Adrenal gland (tissue), 9 donors: ENCODE measurements at regions not wholly inside any gene's neighbourhood (a gene's known extent, or its start where the extent isn't known, plus 50 kb on each side); places are given as distances from the start of the nearest gene placed in this dataset.
"Not testable (repeated sequence)": the region's sequence is repeated elsewhere in the genome, so short reads cannot be mapped to it uniquely, and the experiment has no call there.

Experiments
- DNase-seq, 7 donors: peaks; one replicate each; pipeline ENCODE4 v3.0.0-alpha.2; 2019 to 2020
- H3K27ac ChIP-seq, 5 donors: fragments of 200-600 bp; sonication (generic) in 4 of 5; 1 replicate in 3 of 5; 2 replicates in 2 of 5; pipeline versions ENCODE4 v1.5.1 to v1.8.0; 2016 to 2020; ENCODE audit warnings: mild to moderate bottlenecking in 1 of 5
- H3K27me3 ChIP-seq: fragments of 200-600 bp; 2 replicates; pipeline ENCODE4 v1.8.0; 2021
- H3K36me3 ChIP-seq, 2 donors: fragments of 200-600 bp; replicated peaks in 1 of 2; 1 replicate in 1 of 2; 2 replicates in 1 of 2; pipeline versions ENCODE4 v1.5.1 to v1.8.0; 2018 to 2022
- H3K4me1 ChIP-seq, 2 donors: fragments of 200-600 bp; replicated peaks in 1 of 2; 1 replicate in 1 of 2; 2 replicates in 1 of 2; pipeline versions ENCODE4 v1.5.1 to v1.8.0; 2018 to 2021
- H3K4me3 ChIP-seq, 4 donors: fragments of 200-600 bp; sonication (generic) in 3 of 4; one replicate each; pipeline ENCODE4 v1.5.1; 2016 to 2018
- H3K9me3 ChIP-seq, 3 donors: fragments of 200-600 bp; sonication (generic) in 1 of 3; replicated peaks in 1 of 3; 1 replicate in 2 of 3; 2 replicates in 1 of 3; pipeline versions ENCODE4 v1.5.1 to v1.8.0; 2016 to 2021
- POLR2A ChIP-seq, 2 donors: fragments of 450-650 bp; IDR thresholded peaks; one replicate each; pipeline ENCODE4 v1.6.1; 2017; ENCODE audit warnings: antibody characterized with exemption in 2 of 2, mild to moderate bottlenecking in 2 of 2, moderate library complexity in 1 of 2
- WGBS, 4 donors: extraction: QIAGEN DNeasy Blood & Tissue Kit in 2 of 4; methylation state at CpG; one replicate each; pipeline versions ENCODE4 v1.1.5 to v1.1.7; 2013 to 2017; 5-methylcytosine and 5-hydroxymethylcytosine counted together
- intact Hi-C, 2 donors: fragments of 100-400 bp; cut with DNase I; formaldehyde crosslinking; loops; one replicate each; pipeline versions ENCODE4 v1.14.1 to v1.15.0; 2022 to 2023
- small RNA-seq, 2 donors: library from RNA; depleted of rRNA; stranded (forward); fragments of <200 nt; gene quantifications; one replicate each; pipeline ENCODE3, GENCODE V24; 2016
- TF ChIP-seq, protein P1 (sequence below), 6 experiments: fragments of 450-650 bp in 4 of 6; fragments of 200-600 bp in 2 of 6; sonication (generic) in 1 of 6; IDR thresholded peaks; 1 replicate in 5 of 6; 2 replicates in 1 of 6; pipeline versions ENCODE4 v1.5.1 to v1.8.0; 2016 to 2021; ENCODE audit warnings: antibody characterized with exemption in 6 of 6, mild to moderate bottlenecking in 2 of 6, moderate library complexity in 1 of 6
- donor health status: healthy with polysubstance abuse.
- donor health status: Bipolar disorder and iron deficiency.
- donor health status: DM: yes; HTN: yes; CAD: no.
- donor health status: DM: no; HTN: no; CAD: no.
- donor health status: DM: no; HTN: no; CAD: no.

DNA sequence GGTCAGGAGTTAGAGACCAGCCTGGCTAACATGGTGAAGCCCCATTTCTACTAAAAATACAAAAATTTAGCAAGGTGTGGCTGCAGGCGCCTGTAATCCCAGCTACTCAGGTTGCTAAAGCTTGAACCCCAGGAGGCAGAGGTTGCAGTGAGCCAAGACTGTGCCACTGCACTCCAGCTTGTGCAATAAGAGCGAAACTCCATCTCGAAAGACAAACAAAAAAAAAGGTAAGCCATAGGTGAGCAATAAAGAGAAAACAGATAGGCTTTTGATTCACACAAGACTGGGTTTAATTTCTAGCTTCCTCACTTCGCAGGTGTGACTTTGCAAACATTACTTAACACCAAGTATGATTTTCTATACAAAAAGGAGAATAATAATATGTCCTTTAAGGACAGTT lies 72.3 kb upstream of the ACBD5 start:
- no peak for DNase-seq
- TF ChIP-seq, protein P1, sequence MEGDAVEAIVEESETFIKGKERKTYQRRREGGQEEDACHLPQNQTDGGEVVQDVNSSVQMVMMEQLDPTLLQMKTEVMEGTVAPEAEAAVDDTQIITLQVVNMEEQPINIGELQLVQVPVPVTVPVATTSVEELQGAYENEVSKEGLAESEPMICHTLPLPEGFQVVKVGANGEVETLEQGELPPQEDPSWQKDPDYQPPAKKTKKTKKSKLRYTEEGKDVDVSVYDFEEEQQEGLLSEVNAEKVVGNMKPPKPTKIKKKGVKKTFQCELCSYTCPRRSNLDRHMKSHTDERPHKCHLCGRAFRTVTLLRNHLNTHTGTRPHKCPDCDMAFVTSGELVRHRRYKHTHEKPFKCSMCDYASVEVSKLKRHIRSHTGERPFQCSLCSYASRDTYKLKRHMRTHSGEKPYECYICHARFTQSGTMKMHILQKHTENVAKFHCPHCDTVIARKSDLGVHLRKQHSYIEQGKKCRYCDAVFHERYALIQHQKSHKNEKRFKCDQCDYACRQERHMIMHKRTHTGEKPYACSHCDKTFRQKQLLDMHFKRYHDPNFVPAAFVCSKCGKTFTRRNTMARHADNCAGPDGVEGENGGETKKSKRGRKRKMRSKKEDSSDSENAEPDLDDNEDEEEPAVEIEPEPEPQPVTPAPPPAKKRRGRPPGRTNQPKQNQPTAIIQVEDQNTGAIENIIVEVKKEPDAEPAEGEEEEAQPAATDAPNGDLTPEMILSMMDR (IDR thresholded peaks at IDR 0.05): no peak
- no peak for TF ChIP-seq POLR2A (IDR thresholded peaks at IDR 0.05)
- Histone ChIP-seq H3K9me3 (no peaks in the 10 kb centered on the region), H3K27me3 (no peaks in the 10 kb centered on the region), H3K4me1 (no peaks in the 10 kb centered on the region), H3K27ac (no peak overlapping the region), H3K4me3 (no peak overlapping the region), H3K36me3 (no peaks in the 10 kb centered on the region)
- intact Hi-C loops: no loop called here
- 81 to 88% (median 85%) methylated on average over 4 of the region's 4 CpGs for WGBS, 4 donors

DNA sequence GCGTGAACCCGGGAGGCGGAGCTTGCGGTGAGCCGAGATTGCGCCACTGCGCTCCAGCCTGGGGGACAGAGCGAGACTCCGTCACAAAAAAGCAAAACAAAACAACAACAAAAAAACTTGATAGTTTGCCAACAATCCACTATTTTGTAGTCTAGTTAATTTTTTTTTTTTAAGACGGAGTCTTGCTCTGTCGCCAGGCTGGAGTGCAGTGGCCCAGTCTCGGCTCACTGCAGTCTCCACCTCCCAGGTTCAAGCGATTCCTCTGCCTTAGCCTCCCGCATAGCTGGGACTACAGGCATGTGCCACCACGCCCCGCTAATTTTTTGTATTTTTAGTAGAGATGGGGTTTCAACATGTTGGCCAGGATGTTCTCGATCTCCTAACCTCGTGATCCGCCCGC lies 71.2 kb upstream of the ACBD5 start:
- H3K27ac ChIP-seq, H3K27me3 ChIP-seq, H3K4me1 ChIP-seq, DNase-seq, H3K36me3 ChIP-seq, H3K9me3 ChIP-seq, H3K4me3 ChIP-seq, intact Hi-C loops: not testable (repeated sequence)
- 92 to 98% (median 95%) methylated on average over 20 of the region's 20 CpGs for WGBS, 4 donors

DNA sequence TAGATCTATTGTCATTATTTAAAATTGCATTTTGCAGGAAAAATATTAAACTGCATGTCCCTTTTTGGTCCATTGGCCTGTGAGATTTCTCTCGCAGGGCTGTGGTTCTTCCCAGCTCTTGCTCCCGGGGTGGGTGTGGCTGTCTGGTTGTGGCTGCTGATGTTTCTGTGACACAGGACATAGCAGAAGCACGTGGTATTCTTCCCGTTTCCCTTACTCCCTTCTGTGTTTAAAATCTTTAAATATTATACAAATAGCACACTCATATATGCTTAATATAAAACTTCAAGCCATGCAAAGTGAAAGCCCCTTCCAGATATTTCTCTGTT lies 57.9 kb upstream of the ACBD5 start:
- H3K36me3 ChIP-seq, H3K9me3 ChIP-seq, H3K27me3 ChIP-seq, H3K4me3 ChIP-seq, intact Hi-C loops, H3K27ac ChIP-seq, H3K4me1 ChIP-seq: not testable (repeated sequence)
- WGBS, 4 donors: 61 to 85% (median 63%) methylated on average over 4 of the region's 4 CpGs
- peak in 2 of 7 donors; percentile 25 to 44 for DNase-seq

DNA sequence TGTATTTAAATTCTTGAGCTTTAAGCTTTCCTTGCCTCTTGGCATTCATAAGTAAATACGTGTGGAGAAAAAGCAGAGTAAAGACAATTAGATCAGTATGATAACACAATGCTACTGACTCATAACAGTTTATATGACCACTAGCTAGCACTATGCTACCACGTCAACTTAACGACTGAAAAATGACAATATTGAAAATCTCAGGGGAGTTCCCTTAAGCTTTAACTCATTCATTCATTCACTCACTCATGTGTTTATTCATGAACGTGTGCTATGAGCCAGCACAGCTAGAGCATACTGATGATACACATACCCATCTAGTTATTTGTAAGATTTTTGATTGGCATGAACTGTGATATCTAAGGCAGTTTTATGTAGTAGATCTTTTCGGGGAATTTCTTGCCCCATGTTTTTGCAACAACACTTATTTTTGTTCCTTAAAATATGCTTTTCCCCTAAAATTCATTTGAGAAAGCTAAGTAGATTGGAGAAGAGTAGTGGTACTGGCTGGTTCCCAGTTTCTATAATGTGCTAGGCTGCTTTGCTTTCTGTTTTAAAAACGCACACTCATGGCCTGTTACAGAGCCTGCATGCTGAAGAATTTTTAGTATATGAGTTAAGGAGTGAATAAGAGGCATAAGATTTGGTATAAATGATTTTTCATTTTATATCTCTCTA lies 57.4 kb upstream of the ACBD5 start:
- H3K27ac ChIP-seq: no peak overlapping the region
- H3K4me3 ChIP-seq: no peak overlapping the region
- no peak for TF ChIP-seq POLR2A (IDR thresholded peaks at IDR 0.05)
- TF ChIP-seq, protein P1 (IDR thresholded peaks at IDR 0.05): no peak
- intact Hi-C loops: no loop called here
- WGBS, 4 donors: 66 to 76% (median 69%) methylated on average over 6 of the region's 6 CpGs
- H3K4me1 ChIP-seq: no peaks in the 10 kb centered on the region
- H3K27me3 ChIP-seq: no peaks in the 10 kb centered on the region
- no peak for DNase-seq
- H3K36me3 ChIP-seq: no peaks in the 10 kb centered on the region
- H3K9me3 ChIP-seq: no peaks in the 10 kb centered on the region

DNA sequence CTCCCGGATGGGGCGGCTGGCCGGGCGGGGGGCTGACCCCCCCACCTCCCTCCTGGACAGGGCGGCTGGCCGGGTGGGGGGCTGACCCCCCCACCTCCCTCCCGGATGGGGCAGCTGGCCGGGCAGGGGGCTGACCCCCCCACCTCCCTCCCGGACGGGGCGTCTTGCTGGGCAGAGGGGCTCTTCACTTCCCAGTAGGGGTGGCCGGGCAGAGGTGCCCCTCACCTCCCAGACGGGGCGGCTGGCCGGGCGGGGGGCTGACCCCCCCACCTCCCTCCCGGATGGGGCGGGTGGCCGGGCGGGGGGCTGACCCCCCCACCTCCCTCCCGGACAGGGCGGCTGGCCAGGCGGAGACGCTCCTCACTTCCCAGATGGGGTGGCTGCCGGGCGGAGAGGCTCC lies 55.7 kb upstream of the ACBD5 start:
- H3K4me3 ChIP-seq, DNase-seq, H3K9me3 ChIP-seq, H3K27me3 ChIP-seq, H3K4me1 ChIP-seq, intact Hi-C loops, H3K27ac ChIP-seq, H3K36me3 ChIP-seq: not testable (repeated sequence)
- WGBS, 4 donors: 84 to 94% methylated on average over 15 to 18 of the region's 26 CpGs; no CpG with 5 or more reads in 2 of the 4 donors

DNA sequence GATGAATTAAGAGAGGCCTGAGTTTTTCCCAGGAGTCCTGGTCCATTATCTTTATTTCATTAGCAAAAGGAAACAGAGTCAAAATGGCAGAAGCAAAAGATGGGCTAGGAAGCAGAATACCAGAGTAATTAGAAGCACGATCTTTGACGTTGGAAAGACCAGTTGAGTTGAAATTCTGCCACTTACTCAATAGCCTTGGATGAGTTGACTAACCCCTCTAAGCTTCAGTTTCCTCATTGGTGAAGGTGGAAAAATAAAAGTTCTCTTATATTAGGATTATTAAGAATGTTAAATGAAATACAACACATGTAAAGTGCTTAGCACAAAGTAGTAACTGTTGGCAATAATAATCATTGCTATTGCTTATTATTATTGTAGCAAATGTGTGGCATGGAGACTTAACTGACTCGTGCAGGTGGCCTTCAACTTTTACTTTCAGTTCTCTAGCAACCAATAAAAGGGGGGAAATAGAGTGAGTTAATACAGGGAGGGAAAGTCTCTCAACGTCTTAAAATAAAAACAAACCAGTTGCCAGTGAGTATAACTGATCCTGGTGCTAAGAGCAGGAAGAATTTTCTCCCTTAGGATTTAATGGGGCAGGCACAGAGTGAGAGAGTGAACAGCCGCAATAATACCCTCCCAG lies 50.8 kb upstream of the ACBD5 start:
- H3K27ac ChIP-seq, DNase-seq, intact Hi-C loops, H3K27me3 ChIP-seq, H3K4me1 ChIP-seq, H3K36me3 ChIP-seq, H3K9me3 ChIP-seq: not testable (repeated sequence)
- WGBS, 4 donors: 26 to 44% (median 29%) methylated on average over 5 of the region's 5 CpGs
- H3K4me3 ChIP-seq: peak overlapping the region in 1 of 4 donors; percentile 45

Small RNA genes lying in the stretch of these regions (small RNA-seq; reads per million reads assigned to genes)
- gene RNU6-452P (0 reads per million in 2 donors), gene RNU6-666P (0 reads per million in 2 donors), gene TRIAP1P1 (0.08 to 0.12 reads per million in 2 donors)
